ENCODE measurements at regions not wholly inside any gene's neighbourhood (a gene's known extent, or its start where the extent isn't known, plus 50 kb on each side); places are given as distances from the start of the nearest gene placed in this dataset.
A peak's percentile ranks its signal among the peaks of the same experiment; 100 is the strongest.

- no peaks in the 10 kb centered on the region for H3K9me3 ChIP-seq
- 70% methylated on average over 5 of the region's 5 CpGs for WGBS
- no peaks in the 10 kb centered on the region for H3K36me3 ChIP-seq
- TF ChIP-seq POLR2AphosphoS5 (IDR thresholded peaks at IDR 0.05) = no peak
- no peaks in the 10 kb centered on the region for H3K27me3 ChIP-seq (replicated peaks; ENCODE audit: insufficient read depth)
- no peak for DNase-seq (ENCODE audit: low spot score)
- intact Hi-C loops (cut with DNase I) = no loop called here
- no peak overlapping the region for H3K27ac ChIP-seq
- no peaks in the 10 kb centered on the region for H3K4me1 ChIP-seq (replicated peaks)
- H3K4me3 ChIP-seq = no peak overlapping the region
Observed at GRCh38 chr20:12764053-12764452, 244.7 kb upstream of the SPTLC3 start.

GRCh38 chr20:12764851-12765250, 243.9 kb upstream of the SPTLC3 start:
- no peak for DNase-seq (ENCODE audit: low spot score)
- TF ChIP-seq CTCF (IDR thresholded peaks at IDR 0.05) (no peak), POLR2AphosphoS5 (IDR thresholded peaks at IDR 0.05) (no peak), POLR2A (IDR thresholded peaks at IDR 0.05) (no peak)
- Histone ChIP-seq H3K4me3 (no peak overlapping the region), H3K4me1 (replicated peaks) (no peaks in the 10 kb centered on the region), H3K36me3 (no peaks in the 10 kb centered on the region), H3K9me3 (no peaks in the 10 kb centered on the region), H3K27ac (no peak overlapping the region), H3K27me3 (replicated peaks; ENCODE audit: insufficient read depth) (no peaks in the 10 kb centered on the region)
- intact Hi-C loops (cut with DNase I) = no loop called here
- 0% methylated on average over 1 of the region's 1 CpG for WGBS

GRCh38 chr20:12773936-12774335, 234.8 kb upstream of the SPTLC3 start:
- no peak for DNase-seq (ENCODE audit: low spot score)
- intact Hi-C loops (cut with DNase I) = no loop called here

GRCh38 chr20:12775041-12775440, 233.7 kb upstream of the SPTLC3 start:
- no peaks in the 10 kb centered on the region for H3K4me1 ChIP-seq (replicated peaks)
- peak; percentile 46 for DNase-seq (ENCODE audit: low spot score)
- no peak for TF ChIP-seq CTCF (IDR thresholded peaks at IDR 0.05)
- TF ChIP-seq POLR2A (IDR thresholded peaks at IDR 0.05) = no peak
- peak; percentile 77 for TF ChIP-seq POLR2AphosphoS5 (IDR thresholded peaks at IDR 0.05)
- H3K27ac ChIP-seq = no peak overlapping the region
- no peak overlapping the region for H3K4me3 ChIP-seq
- no peaks in the 10 kb centered on the region for H3K9me3 ChIP-seq
- no peaks in the 10 kb centered on the region for H3K27me3 ChIP-seq (replicated peaks; ENCODE audit: insufficient read depth)
- intact Hi-C loops (cut with DNase I) = no loop called here
- no peaks in the 10 kb centered on the region for H3K36me3 ChIP-seq
- 14% methylated on average over 5 of the region's 5 CpGs for WGBS

More at GRCh38 chr20:12773936-12774335, 234.8 kb upstream of the SPTLC3 start:
- no peak overlapping the region for H3K4me3 ChIP-seq
- 91% methylated on average over 2 of the region's 2 CpGs for WGBS
- H3K27ac ChIP-seq = no peak overlapping the region
- no peaks in the 10 kb centered on the region for H3K9me3 ChIP-seq
- H3K36me3 ChIP-seq = no peaks in the 10 kb centered on the region
- H3K27me3 ChIP-seq (replicated peaks; ENCODE audit: insufficient read depth) = no peaks in the 10 kb centered on the region
- H3K4me1 ChIP-seq (replicated peaks) = no peaks in the 10 kb centered on the region
- no peak for TF ChIP-seq POLR2A (IDR thresholded peaks at IDR 0.05)
- TF ChIP-seq CTCF (IDR thresholded peaks at IDR 0.05) = no peak
- no peak for TF ChIP-seq POLR2AphosphoS5 (IDR thresholded peaks at IDR 0.05)

- intact Hi-C loops (cut with DNase I) = no loop called here
- no peak overlapping the region for H3K27ac ChIP-seq
- DNase-seq (ENCODE audit: low spot score) = no peak
- H3K9me3 ChIP-seq = no peaks in the 10 kb centered on the region
- WGBS = 96% methylated on average over 5 of the region's 5 CpGs
- no peaks in the 10 kb centered on the region for H3K4me1 ChIP-seq (replicated peaks)
- no peak overlapping the region for H3K4me3 ChIP-seq
- H3K36me3 ChIP-seq = no peaks in the 10 kb centered on the region
- TF ChIP-seq CTCF (IDR thresholded peaks at IDR 0.05) = no peak
- no peak for TF ChIP-seq POLR2AphosphoS5 (IDR thresholded peaks at IDR 0.05)
- TF ChIP-seq POLR2A (IDR thresholded peaks at IDR 0.05) = no peak
- H3K27me3 ChIP-seq (replicated peaks; ENCODE audit: insufficient read depth) = no peaks in the 10 kb centered on the region
Observed at GRCh38 chr20:12777016-12777415, 231.8 kb upstream of the SPTLC3 start.
